ENCODE measurements at regions not wholly inside any gene's neighbourhood (a gene's known extent, or its start where the extent isn't known, plus 50 kb on each side); places are given as distances from the start of the nearest gene placed in this dataset.
"Not testable (repeated sequence)": the region's sequence is repeated elsewhere in the genome, so short reads cannot be mapped to it uniquely, and the experiment has no call there.

DNA sequence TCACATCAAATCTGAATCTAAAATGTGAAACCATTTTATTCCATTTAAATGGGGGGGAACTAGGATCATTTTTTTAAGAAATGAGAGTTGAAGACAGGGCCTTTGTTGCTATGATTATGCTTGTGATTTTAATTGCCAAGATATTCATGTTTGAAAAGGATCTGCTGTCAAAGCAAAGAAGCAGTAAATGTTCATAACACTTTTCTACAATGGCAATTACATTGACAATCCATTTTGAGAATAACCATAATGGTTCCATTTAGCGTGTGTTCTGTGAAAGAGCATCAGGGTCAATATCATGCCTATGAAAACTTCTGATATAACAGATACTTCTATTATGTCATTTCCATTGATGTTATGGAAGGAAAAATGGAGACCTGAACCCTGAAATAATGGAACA lies 745.8 kb upstream of the SGO1 start:
- H3K4me3 Mint-ChIP-seq (ENCODE audit: unreplicated experiment), result no peak overlapping the region
- no TSS peak for BruUV-seq (replicated peaks)
- POLR2A ChIA-PET, result no interaction called here

DNA sequence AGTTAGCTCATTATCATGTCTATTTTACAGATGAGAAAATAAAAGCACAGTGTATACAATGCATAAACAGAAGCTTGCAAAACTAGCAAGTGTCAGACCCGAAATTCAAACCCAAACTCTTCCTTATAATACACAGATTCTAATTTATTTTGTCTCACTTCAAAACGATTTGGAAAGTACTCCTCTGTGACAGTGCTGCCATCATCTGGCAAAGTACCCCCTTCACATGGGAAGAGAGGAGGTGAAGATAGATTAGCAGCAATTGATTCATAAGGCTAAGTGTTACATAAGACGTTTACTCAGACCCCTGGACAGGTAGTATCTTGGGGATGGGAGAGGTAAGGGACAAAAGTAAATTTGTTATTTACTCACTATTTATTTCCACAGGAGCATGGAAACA lies 744.0 kb upstream of the SGO1 start:
- CTCF ChIA-PET, result no interaction called here
- H3K4me1 Mint-ChIP-seq (ENCODE audit: low read depth, unreplicated experiment), result no peaks in the 10 kb centered on the region
- H3K9me3 Mint-ChIP-seq (ENCODE audit: unreplicated experiment), result peaks cover 10% of the 10 kb centered on the region
- H3K36me3 Mint-ChIP-seq (ENCODE audit: insufficient read depth, unreplicated experiment), result no peaks in the 10 kb centered on the region
- intact Hi-C loops (cut with micrococcal nuclease; ENCODE audit: unreplicated experiment), result loop anchor here (1.0 to 5.0 kb wide), 3 partner anchors 418 to 703 kb away; no protein-coding TSS in a partner anchor
- H3K36me3 ChIP-seq (ENCODE audit: control insufficient read depth, insufficient read depth, low read length), result no peaks in the 10 kb centered on the region
- POLR2A ChIA-PET, result no interaction called here
- no peaks in the 10 kb centered on the region for H3K4me1 ChIP-seq
- no peaks in the 10 kb centered on the region for H3K27me3 ChIP-seq (replicated peaks; ENCODE audit: control insufficient read depth, insufficient read depth, low read length)
- TF ChIP-seq, protein P1, sequence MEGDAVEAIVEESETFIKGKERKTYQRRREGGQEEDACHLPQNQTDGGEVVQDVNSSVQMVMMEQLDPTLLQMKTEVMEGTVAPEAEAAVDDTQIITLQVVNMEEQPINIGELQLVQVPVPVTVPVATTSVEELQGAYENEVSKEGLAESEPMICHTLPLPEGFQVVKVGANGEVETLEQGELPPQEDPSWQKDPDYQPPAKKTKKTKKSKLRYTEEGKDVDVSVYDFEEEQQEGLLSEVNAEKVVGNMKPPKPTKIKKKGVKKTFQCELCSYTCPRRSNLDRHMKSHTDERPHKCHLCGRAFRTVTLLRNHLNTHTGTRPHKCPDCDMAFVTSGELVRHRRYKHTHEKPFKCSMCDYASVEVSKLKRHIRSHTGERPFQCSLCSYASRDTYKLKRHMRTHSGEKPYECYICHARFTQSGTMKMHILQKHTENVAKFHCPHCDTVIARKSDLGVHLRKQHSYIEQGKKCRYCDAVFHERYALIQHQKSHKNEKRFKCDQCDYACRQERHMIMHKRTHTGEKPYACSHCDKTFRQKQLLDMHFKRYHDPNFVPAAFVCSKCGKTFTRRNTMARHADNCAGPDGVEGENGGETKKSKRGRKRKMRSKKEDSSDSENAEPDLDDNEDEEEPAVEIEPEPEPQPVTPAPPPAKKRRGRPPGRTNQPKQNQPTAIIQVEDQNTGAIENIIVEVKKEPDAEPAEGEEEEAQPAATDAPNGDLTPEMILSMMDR (IDR thresholded peaks at IDR 0.05; ENCODE audit: insufficient read depth in 1 of 2, low read depth in 1 of 2, low read length in 1 of 2, severe bottlenecking in 1 of 2, unreplicated experiment in 1 of 2), result peak in 1 of 2 experiments; percentile 36
- peak in 1 of 2 experiments; percentile 27 for DNase-seq
- H3K27me3 Mint-ChIP-seq (ENCODE audit: insufficient read depth, unreplicated experiment), result peaks cover 4% of the 10 kb centered on the region
- H3K4me3 ChIP-seq (ENCODE audit: low read depth, low read length), result no peak overlapping the region
- no peak overlapping the region for H3K4me3 Mint-ChIP-seq (ENCODE audit: unreplicated experiment)
- BruUV-seq (replicated peaks), result no TSS peak
- no peaks in the 10 kb centered on the region for H3K9me3 ChIP-seq
- no peak overlapping the region for H3K27ac Mint-ChIP-seq (ENCODE audit: unreplicated experiment)

More for the DNA sequence above, 745.8 kb upstream of the SGO1 start:
- intact Hi-C loops (cut with micrococcal nuclease; ENCODE audit: unreplicated experiment), result loop anchor here (5.0 kb wide), 1 partner anchor 705 kb away; no protein-coding TSS in a partner anchor
- Histone ChIP-seq H3K36me3 (ENCODE audit: control insufficient read depth, insufficient read depth, low read length) (no peaks in the 10 kb centered on the region), H3K4me1 (no peaks in the 10 kb centered on the region), H3K4me3 (ENCODE audit: low read depth, low read length) (no peak overlapping the region), H3K27me3 (replicated peaks; ENCODE audit: control insufficient read depth, insufficient read depth, low read length) (no peaks in the 10 kb centered on the region), H3K9me3 (no peaks in the 10 kb centered on the region)
- H3K36me3 Mint-ChIP-seq (ENCODE audit: insufficient read depth, unreplicated experiment), result no peaks in the 10 kb centered on the region
- no peaks in the 10 kb centered on the region for H3K4me1 Mint-ChIP-seq (ENCODE audit: low read depth, unreplicated experiment)
- CTCF ChIA-PET, result no interaction called here
- peaks cover 4% of the 10 kb centered on the region for H3K27me3 Mint-ChIP-seq (ENCODE audit: insufficient read depth, unreplicated experiment)
- H3K27ac Mint-ChIP-seq (ENCODE audit: unreplicated experiment), result no peak overlapping the region
- no peak for DNase-seq
- TF ChIP-seq, protein P1 (IDR thresholded peaks at IDR 0.05; ENCODE audit: insufficient read depth in 1 of 2, low read depth in 1 of 2, low read length in 1 of 2, severe bottlenecking in 1 of 2, unreplicated experiment in 1 of 2), result no peak
- peaks cover 10% of the 10 kb centered on the region for H3K9me3 Mint-ChIP-seq (ENCODE audit: unreplicated experiment)

DNA sequence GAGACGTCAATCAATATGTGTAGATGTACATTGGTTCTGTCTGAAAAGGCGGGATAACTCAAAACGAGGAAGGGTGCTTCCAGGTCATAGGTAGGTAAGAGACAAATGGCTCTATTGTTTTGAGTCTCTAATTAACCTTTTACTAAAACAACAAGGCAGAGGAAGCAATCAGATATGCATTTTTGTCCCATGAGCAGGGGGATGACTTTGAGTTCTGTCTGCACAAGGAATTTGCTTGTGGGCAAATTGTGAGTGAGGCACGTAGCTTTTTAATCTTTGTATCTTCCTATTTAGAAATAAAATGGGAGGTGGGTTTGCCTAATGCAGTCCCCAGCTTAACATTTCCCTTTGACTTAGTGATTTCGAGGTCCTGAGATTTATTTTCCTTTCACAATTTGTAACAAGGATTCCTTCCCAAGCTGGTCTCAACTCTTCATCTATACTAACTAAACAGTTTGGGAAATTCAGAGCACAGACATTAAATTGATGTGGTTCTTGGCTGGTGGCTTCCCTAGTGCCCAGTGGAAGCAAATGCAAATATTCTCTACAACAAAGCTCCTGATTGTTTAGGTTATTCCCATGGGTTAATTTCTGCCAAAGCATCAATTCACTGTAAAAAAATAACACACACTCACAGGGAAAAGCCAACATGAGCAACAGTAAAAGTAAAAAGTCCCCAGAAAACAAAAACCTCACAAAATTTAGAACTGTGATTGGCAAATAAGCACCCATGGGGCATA lies 738.8 kb upstream of the SGO1 start:
- POLR2A ChIA-PET, result no interaction called here
- intact Hi-C loops (cut with micrococcal nuclease; ENCODE audit: unreplicated experiment), result no loop called here
- TF ChIP-seq, protein P1 (IDR thresholded peaks at IDR 0.05; ENCODE audit: insufficient read depth in 1 of 2, low read depth in 1 of 2, low read length in 1 of 2, severe bottlenecking in 1 of 2, unreplicated experiment in 1 of 2), result no peak
- CTCF ChIA-PET, result no interaction called here
- Histone ChIP-seq H3K4me3 (ENCODE audit: low read depth, low read length) (no peak overlapping the region), H3K4me1 (no peaks in the 10 kb centered on the region), H3K9me3 (no peaks in the 10 kb centered on the region), H3K27me3 (replicated peaks; ENCODE audit: control insufficient read depth, insufficient read depth, low read length) (no peaks in the 10 kb centered on the region), H3K36me3 (ENCODE audit: control insufficient read depth, insufficient read depth, low read length) (no peaks in the 10 kb centered on the region)
- DNase-seq, result no peak
- no TSS peak for BruUV-seq (replicated peaks)
- Mint-ChIP-seq H3K4me1 (ENCODE audit: low read depth, unreplicated experiment) (no peaks in the 10 kb centered on the region), H3K27me3 (ENCODE audit: insufficient read depth, unreplicated experiment) (peaks cover 4% of the 10 kb centered on the region), H3K4me3 (ENCODE audit: unreplicated experiment) (no peak overlapping the region), H3K27ac (ENCODE audit: unreplicated experiment) (no peak overlapping the region), H3K36me3 (ENCODE audit: insufficient read depth, unreplicated experiment) (no peaks in the 10 kb centered on the region), H3K9me3 (ENCODE audit: unreplicated experiment) (peaks cover 10% of the 10 kb centered on the region)

- H3K4me3 Mint-ChIP-seq (ENCODE audit: unreplicated experiment); CTCF ChIA-PET; H3K27me3 Mint-ChIP-seq (ENCODE audit: insufficient read depth, unreplicated experiment); H3K4me3 ChIP-seq (ENCODE audit: low read depth, low read length); H3K27me3 ChIP-seq (replicated peaks; ENCODE audit: control insufficient read depth, insufficient read depth, low read length); POLR2A ChIA-PET; H3K9me3 ChIP-seq; intact Hi-C loops (cut with micrococcal nuclease; ENCODE audit: unreplicated experiment); BruUV-seq (replicated peaks); DNase-seq; H3K9me3 Mint-ChIP-seq (ENCODE audit: unreplicated experiment); H3K36me3 ChIP-seq (ENCODE audit: control insufficient read depth, insufficient read depth, low read length); H3K4me1 Mint-ChIP-seq (ENCODE audit: low read depth, unreplicated experiment); H3K4me1 ChIP-seq; H3K36me3 Mint-ChIP-seq (ENCODE audit: insufficient read depth, unreplicated experiment); H3K27ac Mint-ChIP-seq (ENCODE audit: unreplicated experiment): not testable (repeated sequence)
Observed at GRCh38 chr3:20921112-20921511, 735.1 kb upstream of the SGO1 start.

All from Caco-2 (cell line).